HG03354 (cell line): ENCODE measurements at regions not wholly inside any gene's neighbourhood (a gene's known extent, or its start where the extent isn't known, plus 50 kb on each side); places are given as distances from the start of the nearest gene placed in this dataset.
"Not testable (repeated sequence)": the region's sequence is repeated elsewhere in the genome, so short reads cannot be mapped to it uniquely, and the experiment has no call there.

Experiments used
- ATAC-seq: cut with Tn5 transposase; IDR thresholded peaks from one replicate; pipeline ENCODE4 v1.9.1; 2021; ENCODE audit warnings: mild to moderate bottlenecking; ENCODE audit not compliant: unreplicated experiment, poor library complexity, severe bottlenecking

GRCh38 chr22:34638128-34638527 is 427.8 kb upstream of the ISX start:
- ATAC-seq: no peak

- ATAC-seq: no peak
Measured at GRCh38 chr22:34639911-34640310, 426.0 kb upstream of the ISX start.

GRCh38 chr22:34645375-34645774 is 420.6 kb upstream of the ISX start:
- no peak for ATAC-seq

GRCh38 chr22:34669001-34669400 is 397.0 kb upstream of the ISX start:
- ATAC-seq: no peak

- not testable (repeated sequence) for ATAC-seq
Measured at GRCh38 chr22:34683031-34683430, 382.9 kb upstream of the ISX start.

GRCh38 chr22:34684278-34684677 is 381.7 kb upstream of the ISX start:
- not testable (repeated sequence) for ATAC-seq

- no peak for ATAC-seq
Measured at GRCh38 chr22:34687116-34687515, 378.8 kb upstream of the ISX start.

GRCh38 chr22:34688825-34689224 is 377.1 kb upstream of the ISX start:
- ATAC-seq: no peak

- no peak for ATAC-seq
Measured at GRCh38 chr22:34696557-34696956, 369.4 kb upstream of the ISX start.

- ATAC-seq: no peak
Measured at GRCh38 chr22:34702279-34702678, 363.7 kb upstream of the ISX start.

GRCh38 chr22:34709641-34710040 is 356.3 kb upstream of the ISX start:
- ATAC-seq: no peak

GRCh38 chr22:34722901-34723300 is 343.1 kb upstream of the ISX start:
- no peak for ATAC-seq

GRCh38 chr22:34736081-34736480 is 329.9 kb upstream of the ISX start:
- ATAC-seq: no peak

- no peak for ATAC-seq
Measured at GRCh38 chr22:34738661-34739400, 327.1 kb upstream of the ISX start.

GRCh38 chr22:34743110-34743751 is 322.7 kb upstream of the ISX start:
- no peak for ATAC-seq

- ATAC-seq: no peak
Measured at GRCh38 chr22:34760276-34761008, 305.5 kb upstream of the ISX start.

- ATAC-seq: no peak
Measured at GRCh38 chr22:34761111-34761510, 304.8 kb upstream of the ISX start.

- ATAC-seq: no peak
Measured at GRCh38 chr22:34763496-34763895, 302.5 kb upstream of the ISX start.

GRCh38 chr22:34765115-34765514 is 300.8 kb upstream of the ISX start:
- no peak for ATAC-seq

GRCh38 chr22:34769361-34769760 is 296.6 kb upstream of the ISX start:
- no peak for ATAC-seq

- no peak for ATAC-seq
Measured at GRCh38 chr22:34776817-34777216, 289.1 kb upstream of the ISX start.
